Coronary artery (tissue), 2 donors: ENCODE measurements at regions not wholly inside any gene's neighbourhood (a gene's known extent, or its start where the extent isn't known, plus 50 kb on each side); places are given as distances from the start of the nearest gene placed in this dataset.

Source experiments
- DNase-seq: peaks from one replicate; pipeline ENCODE4 v3.0.0-alpha.2; 2017; ENCODE audit warnings: low spot score
- H3K27ac ChIP-seq, 2 donors: fragments of 200-600 bp; sonication (generic); one replicate each; pipeline ENCODE4 v1.5.1; 2016 to 2019
- H3K4me3 ChIP-seq: fragments of 200-600 bp; sonication (generic); 2 replicates; pipeline ENCODE4 v1.5.1; 2016; ENCODE audit warnings: mild to moderate bottlenecking, moderate library complexity
- CTCF ChIP-seq: fragments of 200-600 bp; sonication (generic); IDR thresholded peaks from one replicate; pipeline ENCODE4 v1.5.1; 2019; ENCODE audit warnings: antibody characterized with exemption

- H3K4me3 ChIP-seq, result no peak overlapping the region
- DNase-seq, result no peak
- no peak overlapping the region for H3K27ac ChIP-seq
- TF ChIP-seq CTCF, result no peak
Measured at GRCh38 chr9:90441814-90442213, 200.8 kb downstream of the DIRAS2 start.

GRCh38 chr9:90442723-90443122, 199.9 kb downstream of the DIRAS2 start:
- Histone ChIP-seq H3K27ac (no peak overlapping the region), H3K4me3 (no peak overlapping the region)
- no peak for DNase-seq
- TF ChIP-seq CTCF, result no peak

GRCh38 chr9:90444609-90445204, 197.9 kb downstream of the DIRAS2 start:
- Histone ChIP-seq H3K27ac (no peak overlapping the region), H3K4me3 (no peak overlapping the region)
- no peak for DNase-seq
- TF ChIP-seq CTCF, result no peak

- Histone ChIP-seq H3K27ac (no peak overlapping the region), H3K4me3 (no peak overlapping the region)
- no peak for TF ChIP-seq CTCF
- DNase-seq, result no peak
Measured at GRCh38 chr9:90445391-90445790, 197.2 kb downstream of the DIRAS2 start.

- H3K27ac ChIP-seq, result no peak overlapping the region
- TF ChIP-seq CTCF, result no peak
- H3K4me3 ChIP-seq, result no peak overlapping the region
- DNase-seq, result no peak
Measured at GRCh38 chr9:90446200-90446948, 196.2 kb downstream of the DIRAS2 start.

GRCh38 chr9:90447773-90448172, 194.9 kb downstream of the DIRAS2 start:
- Histone ChIP-seq H3K4me3 (no peak overlapping the region), H3K27ac (no peak overlapping the region)
- no peak for TF ChIP-seq CTCF
- DNase-seq, result no peak
